KMS-11 (cell line): ENCODE measurements at regions not wholly inside any gene's neighbourhood (a gene's known extent, or its start where the extent isn't known, plus 50 kb on each side); places are given as distances from the start of the nearest gene placed in this dataset.
"Not testable (repeated sequence)": the region's sequence is repeated elsewhere in the genome, so short reads cannot be mapped to it uniquely, and the experiment has no call there.

Experiments used
- H2AFZ ChIP-seq: fragments of 200-600 bp; sonication (generic); 2 replicates; pipeline ENCODE4 v1.6.1; 2016; ENCODE audit warnings: antibody characterized with exemption, mixed run types, low read depth
- H3K27ac ChIP-seq: fragments of 200-600 bp; sonication (generic); 2 replicates; pipeline ENCODE4 v1.6.1; 2016; ENCODE audit warnings: mild to moderate bottlenecking, mixed run types
- H3K27me3 ChIP-seq: fragments of 200-600 bp; sonication (generic); 2 replicates; pipeline ENCODE4 v1.6.1; 2017; ENCODE audit warnings: mild to moderate bottlenecking, low read depth, mixed run types, moderate library complexity; ENCODE audit not compliant: insufficient read depth
- H3K36me3 ChIP-seq: fragments of 200-600 bp; sonication (generic); 2 replicates; pipeline ENCODE4 v1.6.1; 2017; ENCODE audit warnings: mild to moderate bottlenecking, mixed run types; ENCODE audit not compliant: insufficient read depth
- H3K4me1 ChIP-seq: fragments of 200-600 bp; sonication (generic); 2 replicates; pipeline ENCODE4 v1.6.1; 2016; ENCODE audit warnings: mild to moderate bottlenecking, low read depth, mixed run types; ENCODE audit not compliant: poor library complexity, severe bottlenecking
- H3K4me2 ChIP-seq: fragments of 200-600 bp; sonication (generic); 2 replicates; pipeline ENCODE4 v1.7.0; 2016; ENCODE audit warnings: mild to moderate bottlenecking, mixed run types
- H3K4me3 ChIP-seq: fragments of 200-600 bp; sonication (generic); IDR thresholded peaks from 2 replicates; pipeline ENCODE4 v1.6.1; 2017; ENCODE audit warnings: low read depth, low read length, mixed read lengths; ENCODE audit not compliant: insufficient read depth
- H3K79me2 ChIP-seq: fragments of 200-600 bp; sonication (generic); 2 replicates; pipeline ENCODE4 v1.6.1; 2016; ENCODE audit warnings: low read depth, mixed run types; ENCODE audit not compliant: insufficient read depth
- H3K9ac ChIP-seq: fragments of 200-600 bp; sonication (generic); 2 replicates; pipeline ENCODE4 v1.6.1; 2016; ENCODE audit warnings: mild to moderate bottlenecking, mixed run types
- H4K20me1 ChIP-seq: fragments of 200-600 bp; sonication (generic); 2 replicates; pipeline ENCODE4 v1.6.1; 2016; ENCODE audit warnings: mild to moderate bottlenecking, mixed run types; ENCODE audit not compliant: insufficient read depth
- CTCF ChIP-seq: fragments of 200-600 bp; sonication (generic); conservative IDR thresholded peaks from 2 replicates; pipeline ENCODE4 v1.6.1; 2017; ENCODE audit warnings: low read depth, mild to moderate bottlenecking, antibody characterized with exemption, low read length, moderate library complexity, mixed read lengths

GRCh38 chr6:991192-991591, 298.3 kb upstream of the EXOC2 start:
- H4K20me1 ChIP-seq: no peaks in the 10 kb centered on the region
- TF ChIP-seq CTCF: no peak
- H3K79me2 ChIP-seq: no peaks in the 10 kb centered on the region
- no peak overlapping the region for H3K27ac ChIP-seq
- no peak overlapping the region for H3K9ac ChIP-seq
- H3K27me3 ChIP-seq: no peaks in the 10 kb centered on the region
- no peak overlapping the region for H3K4me3 ChIP-seq
- no peaks in the 10 kb centered on the region for H3K36me3 ChIP-seq
- H3K4me1 ChIP-seq: peaks cover 17% of the 10 kb centered on the region
- no peak overlapping the region for H2AFZ ChIP-seq
- no peak overlapping the region for H3K4me2 ChIP-seq

GRCh38 chr6:984031-984430, 291.1 kb upstream of the EXOC2 start:
- Histone ChIP-seq H3K4me3 (no peak overlapping the region), H3K9ac (no peak overlapping the region), H4K20me1 (no peaks in the 10 kb centered on the region), H3K27me3 (no peaks in the 10 kb centered on the region), H2AFZ (no peak overlapping the region), H3K4me1 (no peaks in the 10 kb centered on the region), H3K79me2 (no peaks in the 10 kb centered on the region), H3K36me3 (no peaks in the 10 kb centered on the region), H3K4me2 (no peak overlapping the region), H3K27ac (no peak overlapping the region)
- TF ChIP-seq CTCF: no peak

- TF ChIP-seq CTCF: no peak
- Histone ChIP-seq H3K9ac (no peak overlapping the region), H3K79me2 (no peaks in the 10 kb centered on the region), H3K4me2 (no peak overlapping the region), H2AFZ (no peak overlapping the region), H3K27me3 (no peaks in the 10 kb centered on the region), H3K27ac (no peak overlapping the region), H4K20me1 (no peaks in the 10 kb centered on the region), H3K4me3 (no peak overlapping the region), H3K36me3 (no peaks in the 10 kb centered on the region; the same call in 1 of the 2 replicates), H3K4me1 (no peaks in the 10 kb centered on the region)
Measured at GRCh38 chr6:978937-979685, 286.2 kb upstream of the EXOC2 start.

GRCh38 chr6:977226-977625, 284.3 kb upstream of the EXOC2 start:
- H3K27ac ChIP-seq, H3K79me2 ChIP-seq, H3K4me3 ChIP-seq, H4K20me1 ChIP-seq, H3K27me3 ChIP-seq, H3K36me3 ChIP-seq, H2AFZ ChIP-seq, H3K4me2 ChIP-seq, H3K4me1 ChIP-seq, H3K9ac ChIP-seq: not testable (repeated sequence)

GRCh38 chr6:971981-972640, 279.2 kb upstream of the EXOC2 start:
- no peaks in the 10 kb centered on the region for H3K4me1 ChIP-seq
- H3K4me2 ChIP-seq: no peak overlapping the region
- no peaks in the 10 kb centered on the region for H3K79me2 ChIP-seq
- H3K9ac ChIP-seq: no peak overlapping the region
- H3K27ac ChIP-seq: no peak overlapping the region
- no peaks in the 10 kb centered on the region for H3K36me3 ChIP-seq
- H2AFZ ChIP-seq: no peak overlapping the region
- TF ChIP-seq CTCF: no peak
- H3K4me3 ChIP-seq: no peak overlapping the region
- H4K20me1 ChIP-seq: no peaks in the 10 kb centered on the region
- H3K27me3 ChIP-seq: no peaks in the 10 kb centered on the region
